Motor neuron (in vitro differentiated cells): ENCODE measurements at regions not wholly inside any gene's neighbourhood (a gene's known extent, or its start where the extent isn't known, plus 50 kb on each side); places are given as distances from the start of the nearest gene placed in this dataset.

Source experiments
- ATAC-seq, 8 experiments: fragments of 200-7000 bp; cut with Tn5 transposase; replicated peaks in 6 of 8; 2 replicates each; pipeline ENCODE4 v1.8.0; 2021; ENCODE audit warnings: mild to moderate bottlenecking in 8 of 8, moderate library complexity in 8 of 8
- H3K27ac ChIP-seq, 2 donors: fragments of 250-450 bp; sonication (Bioruptor Pico); 2 replicates each; pipeline ENCODE4 v1.9.0; 2021; ENCODE audit warnings: antibody characterized with exemption in 2 of 2, mild to moderate bottlenecking in 2 of 2, moderate library complexity in 1 of 2
- H3K4me1 ChIP-seq, 2 donors: fragments of 250-450 bp; sonication (Bioruptor Pico); replicated peaks in 1 of 2; 2 replicates each; pipeline ENCODE4 v1.6.1; 2021; ENCODE audit warnings: antibody characterized with exemption in 2 of 2, mild to moderate bottlenecking in 2 of 2, moderate library complexity in 1 of 2
- H3K4me3 ChIP-seq, 5 donors: fragments of 250-450 bp; sonication (Bioruptor Pico); 2 replicates each; pipeline ENCODE4 v1.9.0; 2021; ENCODE audit warnings: antibody characterized with exemption in 5 of 5, mild to moderate bottlenecking in 5 of 5, moderate library complexity in 4 of 5
- WGBS, 10 experiments: fragments of 450-650 bp; shearing (Covaris generic); methylation state at CpG; one replicate each; pipeline ENCODE4 v1.0.0; 2022; 5-methylcytosine and 5-hydroxymethylcytosine counted together
- in situ Hi-C, 9 experiments: fragments of 400-800 bp; cut with MboI; loops; one replicate each; pipeline ENCODE4 v1.15.0; 2021; ENCODE audit warnings: low sequenced_read_pairs in 9 of 9, low pct_unique_long_range_greater_than_20kb in 2 of 9; ENCODE audit not compliant: unreplicated experiment in 9 of 9

DNA sequence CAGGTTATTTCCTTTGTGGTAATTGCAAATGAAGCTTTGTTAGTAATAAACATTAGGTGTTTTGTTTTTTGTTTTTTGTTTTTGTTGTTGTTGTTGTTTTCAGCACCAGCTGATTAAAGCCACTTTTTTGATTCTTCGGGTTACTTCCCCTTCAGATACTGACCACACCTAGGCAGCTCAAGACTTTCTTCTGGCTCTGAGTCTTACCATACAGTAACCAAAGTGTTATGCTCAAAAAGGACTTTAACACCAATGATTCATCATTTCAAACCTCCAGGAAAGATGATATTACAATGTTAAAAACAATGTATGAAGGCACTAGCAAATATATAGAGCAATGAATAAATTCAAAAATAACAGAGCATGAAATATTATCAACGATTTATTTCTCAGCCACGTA lies 265.2 kb upstream of the SP8 start:
- Histone ChIP-seq H3K4me1 (peaks cover 10 to 18% of the 10 kb centered on the region in 2 donors), H3K27ac (no peak overlapping the region), H3K4me3 (no peak overlapping the region)
- WGBS, 10 experiments, result 0 to 100% (median 83%) methylated on average over 1 to 3 of the region's 3 CpGs
- no peak for ATAC-seq
- in situ Hi-C loops, result no loop called here

DNA sequence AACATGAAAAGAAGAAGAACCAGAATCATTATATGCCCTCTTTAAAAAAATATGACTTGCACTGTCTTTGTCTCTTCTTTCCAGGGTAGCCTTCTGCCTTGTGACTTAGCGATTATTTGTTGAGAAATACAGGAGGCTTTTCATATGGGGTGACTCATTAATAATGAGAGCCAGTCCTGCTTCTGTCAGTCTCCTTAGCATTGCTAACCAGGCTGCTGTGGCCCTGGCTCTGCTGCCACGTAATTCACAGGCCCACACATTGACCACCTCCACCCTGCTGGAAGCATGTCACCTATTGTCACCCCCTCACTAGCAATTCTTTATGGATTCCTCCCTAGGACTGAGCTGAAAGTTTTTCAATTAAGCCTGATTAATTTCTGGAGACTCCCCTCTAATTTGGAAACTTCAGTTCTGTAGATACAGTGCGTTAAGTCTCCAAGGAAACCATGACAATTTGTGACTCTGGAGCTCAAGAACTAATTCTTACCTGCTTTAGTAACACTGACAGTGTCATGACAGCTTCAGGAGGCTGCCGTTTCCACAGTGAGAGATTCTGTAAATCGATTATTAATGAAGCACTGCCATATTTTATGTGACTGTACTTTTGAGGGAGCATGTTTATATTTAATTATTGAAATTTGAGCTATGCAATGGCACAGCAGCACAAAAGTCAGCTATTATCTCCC lies 267.9 kb upstream of the SP8 start:
- Histone ChIP-seq H3K4me1 (peaks cover 10 to 15% of the 10 kb centered on the region in 2 donors), H3K4me3 (no peak overlapping the region), H3K27ac (peak overlapping the region; percentile 6 to 12)
- in situ Hi-C loops, result no loop called here
- ATAC-seq, result peak in 5 of 8 experiments; percentile 95 to 100 (median 99)
- WGBS, 10 experiments, result 3 to 86% (median 59%) methylated on average over 1 to 5 of the region's 5 CpGs

DNA sequence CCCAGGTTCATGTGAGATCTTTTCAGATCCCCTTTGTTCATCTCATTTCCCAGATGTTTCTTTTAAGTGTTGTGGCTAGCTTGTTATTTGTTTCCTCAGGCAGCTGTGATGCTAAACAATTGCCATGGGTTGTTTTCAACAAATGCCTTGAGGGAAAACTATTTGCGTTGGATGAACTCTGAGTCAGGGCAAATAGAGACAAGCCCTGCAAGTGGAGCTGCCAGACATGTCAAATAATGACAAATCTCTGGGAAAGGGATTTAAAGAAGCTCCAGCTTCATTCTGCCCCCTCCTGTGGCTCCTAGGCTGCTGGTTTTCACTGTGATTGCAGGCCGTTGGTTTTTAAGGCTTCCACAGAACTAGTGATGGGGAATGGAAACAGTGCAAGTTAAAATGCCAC lies 272.4 kb upstream of the SP8 start:
- H3K4me1 ChIP-seq, result peaks cover 7 to 11% of the 10 kb centered on the region in 2 donors
- in situ Hi-C loops, result no loop called here
- H3K27ac ChIP-seq, result no peak overlapping the region
- H3K4me3 ChIP-seq, result no peak overlapping the region
- WGBS, 10 experiments, result 0 to 86% (median 51%) methylated on average over 1 to 2 of the region's 2 CpGs; no CpG with 5 or more reads in 4 of the 10 experiments
- no peak for ATAC-seq

DNA sequence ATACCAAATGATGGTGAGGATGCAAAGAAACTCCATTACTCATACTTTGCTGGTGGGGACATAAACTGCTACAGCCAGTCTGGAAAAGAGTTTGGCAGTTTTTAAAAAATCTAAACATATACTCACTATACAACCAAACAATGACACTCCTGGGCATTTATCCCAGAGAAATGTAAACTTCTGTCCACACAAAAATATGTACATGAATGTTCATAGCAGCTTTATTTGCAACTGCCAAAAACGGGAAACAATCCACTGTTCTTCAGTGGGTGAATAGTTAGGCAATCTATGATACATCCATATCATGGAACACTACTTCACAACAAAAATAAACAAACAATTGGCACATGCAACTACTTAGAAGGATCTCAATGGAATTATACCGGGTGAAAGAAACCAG lies 276.4 kb upstream of the SP8 start:
- in situ Hi-C loops, result no loop called here
- Histone ChIP-seq H3K27ac (no peak overlapping the region), H3K4me3 (no peak overlapping the region), H3K4me1 (no peaks in the 10 kb centered on the region)
- WGBS, 10 experiments, result 0 to 90% (median 25%) methylated on average over 1 to 2 of the region's 2 CpGs; no CpG with 5 or more reads in 3 of the 10 experiments
- ATAC-seq, result no peak

DNA sequence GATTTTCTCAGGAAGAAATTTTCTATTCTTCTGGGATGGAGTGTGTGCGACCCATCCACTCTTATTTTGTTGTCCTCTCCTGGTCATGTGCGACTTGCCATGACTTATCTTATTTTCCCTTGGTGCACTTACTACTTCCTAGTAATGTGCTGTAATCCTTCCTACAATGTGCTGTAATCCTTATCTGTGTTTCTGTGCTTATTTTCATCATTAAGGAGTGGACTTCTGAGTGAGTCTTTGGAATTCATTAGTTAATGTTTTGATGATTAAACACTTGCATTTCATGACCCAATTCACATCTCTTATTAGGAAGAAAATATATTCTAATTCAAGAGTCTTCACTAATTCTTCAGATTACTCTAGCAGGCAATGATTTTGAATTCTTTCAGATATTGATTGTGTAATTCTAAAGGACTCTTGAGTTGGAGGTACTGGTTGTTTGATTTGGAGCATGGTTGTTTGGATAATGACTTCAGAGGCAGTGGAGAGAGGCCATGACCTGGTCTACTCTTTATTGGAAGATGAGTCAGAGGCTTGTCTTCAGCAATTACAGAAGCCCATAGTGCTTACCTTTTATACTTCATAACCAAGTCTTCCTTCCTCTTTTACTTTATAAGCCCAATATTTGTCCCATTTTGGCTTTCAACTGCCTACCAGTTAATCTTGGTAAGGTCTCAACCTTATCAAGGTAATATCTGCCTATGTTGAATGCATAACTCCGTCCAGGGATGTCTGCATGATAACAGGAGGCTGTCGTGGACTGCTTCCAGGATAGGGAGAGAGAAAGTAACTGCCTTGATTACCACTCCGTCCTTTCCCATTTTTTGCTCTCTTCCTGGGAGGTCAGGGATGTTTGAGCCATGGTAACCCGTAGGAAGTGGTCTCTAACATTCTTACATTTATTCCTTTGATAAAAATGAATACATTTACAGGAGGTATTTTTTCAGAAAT lies 278.3 kb upstream of the SP8 start:
- no peak overlapping the region for H3K27ac ChIP-seq
- peaks cover 0 to 3% of the 10 kb centered on the region in 2 donors for H3K4me1 ChIP-seq
- WGBS, 10 experiments, result 0 to 94% (median 80%) methylated on average over 2 to 6 of the region's 6 CpGs; no CpG with 5 or more reads in 1 of the 10 experiments
- in situ Hi-C loops, result no loop called here
- H3K4me3 ChIP-seq, result no peak overlapping the region
- peak in 4 of 8 experiments; percentile 47 to 86 (median 66) for ATAC-seq

DNA sequence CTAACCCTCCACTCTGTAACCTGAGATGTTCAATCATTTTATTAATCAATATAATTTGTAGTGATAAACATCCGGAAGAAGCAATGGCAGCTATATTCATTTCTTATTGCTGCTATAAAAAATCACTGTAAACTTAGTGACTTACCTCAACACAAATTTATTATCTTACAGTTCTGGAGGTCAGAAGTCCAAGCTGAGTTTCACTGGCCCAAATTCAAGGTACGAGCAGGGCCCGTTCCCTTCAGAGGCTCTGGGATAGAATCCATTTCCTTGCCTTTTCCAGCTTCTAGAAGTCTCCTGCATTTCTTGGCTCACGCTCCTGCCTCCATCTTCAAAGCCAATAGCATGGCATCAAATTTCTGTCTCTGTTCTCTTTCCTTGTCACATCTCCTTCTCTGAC lies 279.5 kb upstream of the SP8 start:
- H3K4me1 ChIP-seq, result peaks cover 2 to 16% of the 10 kb centered on the region in 2 donors
- no peak overlapping the region for H3K27ac ChIP-seq
- in situ Hi-C loops, result no loop called here
- ATAC-seq, result no peak
- 0 to 100% (median 98%) methylated on average over 1 to 4 of the region's 4 CpGs for WGBS, 10 experiments
- H3K4me3 ChIP-seq, result no peak overlapping the region

DNA sequence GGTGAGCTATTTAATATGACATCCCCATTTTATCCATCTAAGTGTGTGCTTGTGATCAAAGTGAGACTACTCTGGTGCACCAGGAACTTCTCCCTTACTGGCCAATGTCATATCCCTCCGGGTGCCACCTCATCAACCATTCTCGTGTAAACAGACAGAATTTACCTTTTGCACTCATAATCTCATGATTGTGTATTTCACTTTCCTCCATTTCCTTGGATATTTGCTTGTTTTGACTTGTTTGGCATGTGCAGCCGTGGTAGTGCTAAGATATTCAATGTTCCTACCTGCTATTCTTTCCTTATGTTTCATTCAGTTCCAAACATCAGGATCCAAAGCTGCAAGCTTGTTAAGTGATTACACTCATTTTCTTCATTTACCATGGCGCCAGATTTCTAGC lies 280.5 kb upstream of the SP8 start:
- ATAC-seq, result no peak
- Histone ChIP-seq H3K27ac (no peak overlapping the region), H3K4me3 (no peak overlapping the region), H3K4me1 (peaks cover 11 to 25% of the 10 kb centered on the region in 2 donors)
- 0 to 100% (median 80%) methylated on average over 1 to 4 of the region's 4 CpGs; no CpG with 5 or more reads in 1 of the 10 experiments for WGBS, 10 experiments
- in situ Hi-C loops, result no loop called here

DNA sequence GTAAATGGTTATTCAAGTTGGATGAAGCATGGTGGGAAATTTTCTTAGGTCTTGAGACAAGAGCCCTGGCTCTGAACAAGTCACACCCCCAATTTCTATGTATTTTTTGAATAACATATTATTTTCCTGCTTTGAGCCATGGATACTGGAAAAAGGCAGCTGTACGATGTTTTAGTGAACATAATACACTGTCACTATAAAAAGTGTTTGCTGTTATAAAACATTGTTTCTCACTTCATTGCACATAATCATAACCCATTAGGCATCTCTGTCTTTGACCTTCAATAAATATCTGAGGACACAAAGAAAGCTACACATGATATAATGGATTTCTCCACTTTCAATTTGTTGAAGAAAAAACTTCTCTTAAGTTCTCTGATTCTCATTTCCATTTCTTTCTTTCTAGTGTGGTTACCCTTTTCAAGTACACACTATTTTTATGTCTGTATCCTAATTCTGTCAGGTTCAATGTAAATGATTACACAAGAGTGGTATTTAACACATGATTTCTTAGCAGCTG lies 283.9 kb upstream of the SP8 start:
- 0 to 100% (median 71%) methylated on average over 1 of the region's 1 CpG; no CpG with 5 or more reads in 3 of the 10 experiments for WGBS, 10 experiments
- Histone ChIP-seq H3K4me1 (peaks cover 21 to 43% of the 10 kb centered on the region in 2 donors), H3K27ac (no peak overlapping the region), H3K4me3 (no peak overlapping the region)
- in situ Hi-C loops, result no loop called here
- ATAC-seq, result no peak

DNA sequence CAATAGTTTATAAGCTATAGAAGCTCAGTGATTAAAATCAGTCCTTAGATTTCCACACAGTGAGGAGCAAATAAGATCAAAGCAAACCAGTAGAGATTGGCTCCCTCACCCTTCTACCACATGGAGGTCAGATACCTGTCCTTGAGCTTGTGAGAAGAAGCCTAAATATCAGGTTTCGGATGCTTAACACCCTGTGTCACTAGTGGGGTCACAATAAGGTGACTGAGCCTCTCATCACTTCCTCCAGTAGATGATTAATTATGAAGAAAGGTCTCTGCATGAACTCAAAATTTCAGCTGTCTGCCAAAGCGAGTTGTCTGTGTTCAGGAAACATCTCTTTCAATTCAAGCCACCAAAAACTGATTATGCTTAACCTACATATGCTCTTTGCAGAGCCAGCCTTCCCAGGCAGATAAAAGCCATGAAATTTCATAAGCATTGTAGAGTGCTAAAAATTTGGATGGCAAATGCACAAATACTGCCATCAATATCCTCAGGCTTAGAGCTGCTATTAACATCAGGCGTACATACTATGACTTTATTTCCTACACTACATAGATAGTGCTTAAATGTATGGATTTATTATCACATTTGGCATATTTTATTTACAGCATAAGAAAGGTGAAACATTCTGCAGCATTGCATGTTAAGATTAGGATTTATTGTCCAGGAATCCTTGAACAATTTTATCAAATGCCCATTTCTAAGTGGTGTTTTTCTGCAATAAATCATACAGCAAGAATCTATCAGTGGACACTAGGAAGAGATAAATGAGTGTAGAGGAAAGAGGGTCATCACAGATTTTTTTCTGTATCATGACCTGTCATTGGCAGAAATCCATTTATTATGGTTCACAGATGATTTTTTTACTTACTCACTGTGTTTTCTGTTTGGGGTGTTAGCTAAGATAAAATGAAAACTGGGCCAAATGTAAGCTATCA lies 285.1 kb upstream of the SP8 start:
- Histone ChIP-seq H3K4me3 (no peak overlapping the region), H3K27ac (peak overlapping the region in 1 of 2 donors; percentile 33), H3K4me1 (peaks cover 29 to 55% of the 10 kb centered on the region in 2 donors)
- 17 to 80% (median 62%) methylated on average over 1 to 3 of the region's 3 CpGs; no CpG with 5 or more reads in 2 of the 10 experiments for WGBS, 10 experiments
- ATAC-seq, result peak in 5 of 8 experiments; percentile 56 to 85 (median 81)
- in situ Hi-C loops, result no loop called here

DNA sequence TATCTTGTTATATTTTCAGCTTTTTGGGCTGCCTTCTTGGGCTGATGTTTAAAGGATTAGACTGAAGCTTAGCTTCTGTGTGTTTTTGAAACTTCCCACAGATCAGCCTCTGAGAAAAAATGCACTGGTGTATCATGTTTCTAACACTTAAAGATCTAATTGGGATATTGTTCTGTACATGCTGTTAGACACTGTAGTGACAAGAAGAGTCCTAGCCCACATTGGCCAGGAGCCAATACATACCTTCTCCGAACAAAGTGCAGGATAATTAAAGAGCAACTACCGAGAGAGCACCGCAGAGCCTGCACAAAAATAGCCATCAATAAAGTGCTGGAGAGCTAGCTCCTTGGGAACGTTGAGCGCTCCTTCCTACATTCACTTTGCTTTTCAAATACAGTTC lies 289.4 kb upstream of the SP8 start:
- no peak overlapping the region for H3K4me3 ChIP-seq
- peak in 5 of 8 experiments; percentile 34 to 73 (median 39) for ATAC-seq
- H3K27ac ChIP-seq, result no peak overlapping the region
- H3K4me1 ChIP-seq, result peaks cover 38 to 53% of the 10 kb centered on the region in 2 donors
- WGBS, 10 experiments, result 0 to 49% (median 18%) methylated on average over 2 to 5 of the region's 5 CpGs; no CpG with 5 or more reads in 1 of the 10 experiments
- in situ Hi-C loops, result no loop called here

DNA sequence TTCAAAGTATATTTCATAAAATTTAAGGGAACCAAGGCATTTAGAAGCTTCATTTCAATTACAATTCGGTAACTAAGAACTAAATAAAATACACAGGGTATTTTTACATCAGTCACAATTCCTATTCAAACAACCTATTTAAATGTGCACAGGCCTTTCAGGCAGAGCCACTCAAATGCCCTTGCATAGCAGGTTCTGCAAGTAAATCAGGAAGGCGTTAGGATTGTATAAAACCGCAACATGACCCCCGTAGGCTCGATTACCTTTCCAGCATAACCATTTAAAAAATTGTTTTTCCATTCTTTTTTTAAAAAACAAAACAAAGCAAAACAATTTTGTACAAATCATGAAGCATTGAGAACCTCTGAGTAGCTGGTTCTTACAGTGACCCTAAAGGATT lies 289.9 kb upstream of the SP8 start:
- no peak for ATAC-seq
- 0 to 88% (median 42%) methylated on average over 1 to 5 of the region's 5 CpGs for WGBS, 10 experiments
- in situ Hi-C loops, result no loop called here
- H3K4me3 ChIP-seq, result no peak overlapping the region
- H3K27ac ChIP-seq, result no peak overlapping the region
- peaks cover 32 to 49% of the 10 kb centered on the region in 2 donors for H3K4me1 ChIP-seq

DNA sequence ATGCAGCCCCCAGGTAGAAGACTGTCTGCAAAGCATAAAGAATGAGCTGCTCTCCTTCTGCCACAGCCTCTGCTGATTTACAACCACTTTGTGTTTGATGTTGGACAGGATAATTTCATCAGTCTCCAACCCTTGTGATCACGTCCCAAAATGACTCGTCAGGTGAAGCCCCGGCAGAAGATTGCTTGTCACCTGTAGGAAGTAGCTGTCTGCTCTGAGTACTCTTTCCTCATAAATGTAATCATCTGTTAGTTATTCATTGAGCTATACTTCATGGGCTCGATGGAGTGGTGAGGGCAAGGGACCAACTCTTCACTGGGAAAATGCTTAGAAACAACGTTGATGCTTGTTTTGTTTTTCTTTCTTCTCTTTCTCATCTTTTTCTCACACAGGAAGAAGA lies 290.9 kb upstream of the SP8 start:
- in situ Hi-C loops, result no loop called here
- Histone ChIP-seq H3K4me1 (peaks cover 24 to 41% of the 10 kb centered on the region in 2 donors), H3K27ac (no peak overlapping the region), H3K4me3 (no peak overlapping the region)
- WGBS, 10 experiments, result 8 to 100% (median 69%) methylated on average over 1 to 5 of the region's 5 CpGs
- ATAC-seq, result peak in 2 of 8 experiments; percentile 26 to 33
